Renal cortex interstitium (tissue), 11 donors: ENCODE measurements at regions not wholly inside any gene's neighbourhood (a gene's known extent, or its start where the extent isn't known, plus 50 kb on each side); places are given as distances from the start of the nearest gene placed in this dataset.
"Not testable (repeated sequence)": the region's sequence is repeated elsewhere in the genome, so short reads cannot be mapped to it uniquely, and the experiment has no call there.

Experiments used
- DNase-seq, 11 donors: peaks; one replicate each; pipeline ENCODE4 v3.0.0-alpha.2; 2013; ENCODE audit warnings: low read depth in 9 of 11, low spot score in 4 of 11; ENCODE audit errors: extremely low read depth in 1 of 11

DNA sequence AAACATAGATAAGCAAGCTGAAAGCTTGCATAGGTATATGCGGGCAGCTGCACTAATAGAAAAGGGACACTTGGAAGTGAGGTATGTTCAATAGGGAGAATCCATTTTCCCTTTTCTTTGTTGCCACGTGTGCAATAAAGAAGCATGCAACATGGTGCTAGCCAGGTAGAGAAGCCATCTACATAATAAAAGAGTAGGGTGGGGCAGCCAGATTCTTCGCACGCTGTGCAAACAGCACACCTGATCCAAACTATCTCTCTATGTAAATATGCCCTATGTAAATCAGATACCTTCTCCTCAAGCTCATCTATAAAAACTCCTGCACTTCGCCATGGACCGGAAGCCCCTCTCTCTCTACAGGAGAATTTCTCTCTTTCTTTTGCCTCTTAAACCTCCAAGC lies 91.9 kb upstream of the C9orf72 start:
- no peak for DNase-seq

DNA sequence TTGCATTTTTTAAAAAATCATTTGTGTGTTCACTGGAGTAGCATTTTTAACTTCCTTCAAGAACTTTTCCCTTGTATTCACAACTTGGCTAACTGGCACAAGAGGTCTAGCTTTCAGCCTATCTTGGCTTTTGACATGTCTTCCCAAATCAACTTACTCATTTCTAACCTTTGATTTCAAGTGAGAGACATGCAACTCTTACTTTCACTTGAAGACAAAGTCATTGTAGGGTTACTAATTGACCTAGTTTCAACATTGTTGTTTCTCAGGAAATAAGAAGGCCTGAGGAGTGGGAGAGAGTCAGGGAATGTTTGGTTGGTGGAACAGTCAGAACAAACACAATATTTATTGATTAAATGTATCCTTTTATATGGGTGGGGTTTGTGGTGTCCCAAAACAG lies 95.0 kb upstream of the C9orf72 start:
- no peak for DNase-seq

DNA sequence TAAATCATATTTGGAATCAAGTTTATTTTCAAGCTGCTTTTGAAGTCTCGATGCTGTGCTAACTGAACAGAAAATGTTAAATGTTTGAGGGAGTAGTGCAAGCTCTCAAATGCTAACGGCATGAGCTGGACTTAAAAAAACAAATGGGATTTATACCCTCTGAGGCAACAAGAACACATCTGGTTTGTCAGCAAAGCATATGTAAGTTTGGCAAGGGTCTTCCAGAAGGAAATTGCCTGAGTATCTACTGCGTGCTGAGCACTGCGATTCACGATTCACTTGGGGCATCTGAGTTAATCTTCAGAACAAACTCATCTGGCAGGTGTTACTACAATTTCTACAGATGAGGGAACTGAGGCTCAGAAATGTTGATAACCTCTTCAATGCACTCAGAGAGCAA lies 98.4 kb upstream of the C9orf72 start:
- DNase-seq: no peak

- no peak for DNase-seq
Measured at GRCh38 chr9:27672718-27673117, 99.4 kb upstream of the C9orf72 start.

DNA sequence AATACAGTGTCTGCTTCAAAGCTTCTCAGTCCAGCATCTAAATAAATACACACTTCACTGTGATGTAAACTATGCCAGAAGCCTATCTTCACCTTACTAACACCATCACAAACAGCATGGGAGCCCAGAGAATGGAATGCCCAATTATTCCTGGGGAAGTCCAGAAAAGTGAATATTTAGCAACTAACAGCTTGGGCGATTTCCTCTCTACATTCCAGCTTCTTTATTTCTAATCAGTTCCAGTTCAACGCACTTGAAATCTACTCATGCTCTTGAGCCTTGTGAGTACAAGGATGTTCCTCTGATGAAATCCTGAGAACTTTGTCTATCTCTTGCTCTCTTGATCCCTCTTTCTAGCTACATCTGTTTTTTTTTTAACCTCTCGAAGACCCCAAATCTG lies 100.4 kb upstream of the C9orf72 start:
- DNase-seq: peak in 3 of 11 donors; percentile 8 to 25 (median 23)

DNA sequence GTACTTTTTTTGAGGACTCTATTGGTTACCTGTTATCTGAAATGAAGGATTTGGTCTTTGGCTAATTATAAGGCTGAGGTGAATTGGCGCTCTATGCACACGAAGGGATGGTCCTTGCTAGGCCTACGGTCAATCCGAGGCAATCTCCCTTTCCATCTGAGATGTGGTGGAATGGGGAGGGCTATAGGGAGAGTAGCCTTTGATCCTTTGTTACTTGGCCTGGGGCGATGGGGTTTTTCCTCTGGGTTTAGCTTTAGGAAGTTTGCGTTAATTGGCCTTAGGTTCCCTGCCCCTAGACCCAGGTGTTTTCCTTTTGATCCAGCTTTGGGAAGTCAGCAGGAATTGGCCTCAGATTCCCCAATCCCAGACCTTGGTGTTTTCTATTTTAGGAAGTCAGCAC lies 102.1 kb upstream of the C9orf72 start:
- DNase-seq: no peak

- DNase-seq: no peak
Measured at GRCh38 chr9:27676827-27677226, 103.5 kb upstream of the C9orf72 start.

DNA sequence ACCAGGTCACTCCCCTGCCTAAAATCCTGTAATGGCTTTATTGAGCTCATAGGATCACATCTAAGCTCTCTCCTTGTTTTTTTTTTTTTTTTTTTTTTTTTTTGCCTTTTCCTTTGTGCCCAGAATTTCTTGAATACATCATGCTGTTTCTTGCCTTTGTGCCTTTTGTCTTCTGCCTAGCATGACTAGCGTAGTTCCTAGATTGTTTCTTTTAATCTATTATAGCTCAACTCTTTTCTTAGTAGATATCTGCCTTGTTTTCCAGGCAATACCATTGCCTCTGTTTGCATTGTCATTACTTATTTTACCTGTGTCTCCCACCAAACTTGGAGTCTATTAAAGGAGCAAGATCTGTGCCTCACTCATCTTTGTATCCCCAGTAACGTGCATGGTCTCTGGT lies 106.1 kb upstream of the C9orf72 start:
- no peak for DNase-seq

GRCh38 chr9:27683181-27683580 lies 109.9 kb upstream of the C9orf72 start:
- no peak for DNase-seq

DNA sequence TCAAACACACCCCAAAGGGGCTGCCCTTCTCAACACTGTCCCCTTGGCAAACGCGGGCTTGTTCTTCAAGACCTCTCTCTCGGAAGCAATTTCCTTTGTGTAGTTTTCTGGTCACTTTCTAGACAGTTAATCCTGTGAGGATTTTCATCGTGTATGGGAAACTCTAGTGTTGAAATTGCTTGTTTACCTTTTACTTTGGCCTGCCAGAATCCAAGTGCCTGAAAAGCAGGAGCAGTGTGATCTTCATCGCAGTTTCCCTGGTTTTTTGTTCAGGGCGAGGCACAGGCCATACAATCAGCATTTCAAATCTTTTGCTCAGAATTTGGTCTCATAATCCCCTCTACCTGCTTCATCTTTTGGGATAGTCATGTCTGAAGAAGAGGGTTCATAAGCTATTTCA lies 115.7 kb upstream of the C9orf72 start:
- no peak for DNase-seq

DNA sequence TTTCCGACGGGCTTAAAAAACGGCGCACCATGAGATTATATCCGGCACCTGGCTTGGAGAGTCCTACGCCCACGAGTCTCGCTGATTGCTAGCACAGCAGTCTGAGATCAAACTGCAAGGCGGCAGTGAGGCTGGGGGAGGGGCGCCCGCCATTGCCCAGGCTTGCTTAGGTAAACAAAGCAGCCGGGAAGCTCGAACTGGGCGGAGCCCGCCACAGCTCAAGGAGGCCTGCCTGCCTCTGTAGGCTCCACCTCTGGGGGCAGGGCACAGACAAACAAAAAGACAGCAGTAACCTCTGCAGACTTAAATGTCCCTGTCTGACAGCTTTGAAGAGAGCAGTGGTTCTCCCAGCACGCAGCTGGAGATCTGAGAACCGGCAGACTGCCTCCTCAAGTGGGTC lies 117.5 kb upstream of the C9orf72 start:
- DNase-seq: not testable (repeated sequence)

DNA sequence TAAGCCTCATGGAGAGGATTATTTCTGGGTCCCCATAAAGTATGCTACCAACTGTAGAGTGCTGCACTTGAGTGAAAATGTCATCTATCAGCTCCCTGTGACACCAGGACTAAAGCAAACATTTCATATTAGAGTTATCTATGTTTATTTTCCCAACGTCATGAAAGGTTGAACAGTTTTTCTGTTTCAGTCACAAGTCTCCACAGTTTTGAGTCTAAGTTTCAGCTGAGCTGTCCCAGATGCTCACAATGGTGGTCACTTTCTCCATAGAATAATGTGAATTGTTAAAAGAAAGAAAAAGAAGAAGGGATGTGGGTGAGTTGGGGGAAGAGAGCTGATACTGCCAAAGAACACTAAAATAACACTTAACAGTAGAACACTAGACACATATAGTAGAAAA lies 126.3 kb upstream of the C9orf72 start:
- no peak for DNase-seq

DNA sequence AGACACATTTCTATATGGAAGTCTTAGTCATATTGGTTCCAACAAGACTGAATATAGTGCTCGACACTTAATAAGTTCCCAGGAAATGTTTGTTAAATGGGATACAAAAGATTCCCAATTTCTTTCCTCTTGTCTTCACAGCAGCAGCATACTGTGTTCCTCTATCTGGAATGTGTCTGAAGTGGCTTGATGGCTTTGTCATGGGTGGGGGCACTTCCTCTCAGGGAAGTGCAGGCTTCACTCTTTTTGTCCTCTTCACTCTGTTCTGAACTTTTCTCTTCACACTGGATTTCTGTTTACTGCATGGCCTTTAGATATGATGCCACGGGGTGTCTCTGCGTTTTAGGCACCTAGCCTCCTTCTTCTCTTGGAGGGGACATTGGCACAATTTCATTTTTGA lies 127.7 kb upstream of the C9orf72 start:
- DNase-seq: no peak

GRCh38 chr9:27701587-27701986 lies 128.3 kb upstream of the C9orf72 start:
- DNase-seq: peak in 10 of 11 donors; percentile 18 to 63 (median 48)

GRCh38 chr9:27703216-27703980 lies 130.1 kb upstream of the C9orf72 start:
- DNase-seq: no peak

GRCh38 chr9:27711241-27711640 lies 138.0 kb upstream of the C9orf72 start:
- no peak for DNase-seq

- no peak for DNase-seq
Measured at GRCh38 chr9:27712806-27713205, 139.5 kb upstream of the C9orf72 start.

- no peak for DNase-seq
Measured at GRCh38 chr9:27714388-27714787, 141.1 kb upstream of the C9orf72 start.

DNA sequence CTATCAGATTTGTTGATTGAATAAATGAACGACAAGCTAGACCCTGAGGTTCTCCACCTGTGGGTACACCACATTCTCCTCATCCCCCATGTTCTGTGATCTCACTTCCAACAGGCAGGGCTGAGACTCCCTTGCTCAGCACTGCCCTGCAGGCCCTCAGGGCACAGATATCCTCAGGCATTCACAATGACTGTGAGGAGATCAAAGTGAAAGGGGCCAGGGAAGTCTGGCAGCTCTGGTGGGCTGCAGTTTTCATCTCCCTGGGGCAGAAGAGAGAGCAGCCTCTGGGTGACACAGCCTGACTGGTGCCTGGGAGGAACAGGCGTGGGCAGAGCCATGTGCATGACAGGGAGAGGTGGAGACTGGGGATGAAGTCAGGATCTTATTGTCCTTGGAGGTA lies 142.4 kb upstream of the C9orf72 start:
- DNase-seq: no peak

- DNase-seq: no peak
Measured at GRCh38 chr9:27717991-27718390, 144.7 kb upstream of the C9orf72 start.

DNA sequence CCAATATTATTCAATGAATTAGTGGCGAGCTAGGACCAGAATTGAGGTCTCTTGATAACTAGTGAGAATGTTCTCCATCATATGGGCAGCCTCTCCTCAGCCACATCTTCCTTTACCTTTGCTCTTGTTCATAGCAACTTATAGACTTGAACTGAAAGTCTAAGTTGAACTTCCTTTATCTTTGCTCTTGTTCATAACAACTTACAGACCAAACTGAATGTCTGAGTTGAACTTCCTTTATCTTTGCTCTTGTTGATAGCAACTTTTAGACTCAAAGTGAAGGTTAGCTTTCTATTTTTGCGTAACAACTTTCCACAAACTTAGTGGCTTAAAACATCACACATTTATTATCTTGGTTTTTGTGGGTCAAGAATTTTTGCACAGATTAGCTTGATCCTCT lies 146.4 kb upstream of the C9orf72 start:
- no peak for DNase-seq
